Fibroblast of lung (primary cell): ENCODE measurements at regions not wholly inside any gene's neighbourhood (a gene's known extent, or its start where the extent isn't known, plus 50 kb on each side); places are given as distances from the start of the nearest gene placed in this dataset.

Experiments
- EZH2 ChIP-seq: IDR thresholded peaks from 2 replicates; pipeline ENCODE4 v1.5.1; 2012; ENCODE audit warnings: low read length, control low read depth, mild to moderate bottlenecking; ENCODE audit errors: missing control alignments
- TF ChIP-seq, protein P1 (sequence below), 2 donors: IDR thresholded peaks in 1 of 2; conservative IDR thresholded peaks in 1 of 2; 1 replicate in 1 of 2; 2 replicates in 1 of 2; pipeline ENCODE4 v1.5.1; 2011 to 2012; ENCODE audit warnings: low read length in 2 of 2, control low read depth in 1 of 2, inconsistent platforms in 1 of 2, low read depth in 1 of 2, mild to moderate bottlenecking in 1 of 2

DNA sequence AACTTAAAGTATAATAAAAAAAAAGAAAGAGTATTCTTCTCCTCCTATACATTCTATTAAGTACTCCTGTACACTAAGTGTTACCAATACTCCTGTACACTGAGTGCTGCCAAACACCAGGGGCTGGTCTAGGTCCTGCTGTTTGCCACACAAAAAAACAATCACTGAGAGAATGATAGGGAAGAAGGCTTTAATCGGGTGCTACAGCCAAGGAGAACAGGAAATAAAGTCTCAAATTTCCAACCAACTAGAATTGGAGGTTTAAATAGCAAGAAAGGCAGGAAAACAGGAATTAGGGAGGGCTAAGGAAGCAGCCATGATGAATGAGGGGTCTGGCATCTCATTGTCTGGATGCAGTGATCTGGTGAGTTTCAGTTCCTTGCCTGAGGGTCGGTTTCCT is 239.8 kb downstream of the ZNF674 start:
- no peak for TF ChIP-seq EZH2
- TF ChIP-seq, protein P1, sequence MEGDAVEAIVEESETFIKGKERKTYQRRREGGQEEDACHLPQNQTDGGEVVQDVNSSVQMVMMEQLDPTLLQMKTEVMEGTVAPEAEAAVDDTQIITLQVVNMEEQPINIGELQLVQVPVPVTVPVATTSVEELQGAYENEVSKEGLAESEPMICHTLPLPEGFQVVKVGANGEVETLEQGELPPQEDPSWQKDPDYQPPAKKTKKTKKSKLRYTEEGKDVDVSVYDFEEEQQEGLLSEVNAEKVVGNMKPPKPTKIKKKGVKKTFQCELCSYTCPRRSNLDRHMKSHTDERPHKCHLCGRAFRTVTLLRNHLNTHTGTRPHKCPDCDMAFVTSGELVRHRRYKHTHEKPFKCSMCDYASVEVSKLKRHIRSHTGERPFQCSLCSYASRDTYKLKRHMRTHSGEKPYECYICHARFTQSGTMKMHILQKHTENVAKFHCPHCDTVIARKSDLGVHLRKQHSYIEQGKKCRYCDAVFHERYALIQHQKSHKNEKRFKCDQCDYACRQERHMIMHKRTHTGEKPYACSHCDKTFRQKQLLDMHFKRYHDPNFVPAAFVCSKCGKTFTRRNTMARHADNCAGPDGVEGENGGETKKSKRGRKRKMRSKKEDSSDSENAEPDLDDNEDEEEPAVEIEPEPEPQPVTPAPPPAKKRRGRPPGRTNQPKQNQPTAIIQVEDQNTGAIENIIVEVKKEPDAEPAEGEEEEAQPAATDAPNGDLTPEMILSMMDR (conservative IDR thresholded peaks at IDR 0.05 in 1 of 2, IDR thresholded peaks at IDR 0.05 in 1 of 2; ENCODE audit: low read depth in 1 of 2, low read length in 2 of 2): no peak
